ENCODE measurements at regions not wholly inside any gene's neighbourhood (a gene's known extent, or its start where the extent isn't known, plus 50 kb on each side); places are given as distances from the start of the nearest gene placed in this dataset.
"Not testable (repeated sequence)": the region's sequence is repeated elsewhere in the genome, so short reads cannot be mapped to it uniquely, and the experiment has no call there.

- DNase-seq = no peak
Observed at GRCh38 chr6:140032189-140032588, 657.7 kb upstream of the CITED2 start.

GRCh38 chr6:140029551-140029950, 655.1 kb upstream of the CITED2 start:
- no peak for DNase-seq

DNA sequence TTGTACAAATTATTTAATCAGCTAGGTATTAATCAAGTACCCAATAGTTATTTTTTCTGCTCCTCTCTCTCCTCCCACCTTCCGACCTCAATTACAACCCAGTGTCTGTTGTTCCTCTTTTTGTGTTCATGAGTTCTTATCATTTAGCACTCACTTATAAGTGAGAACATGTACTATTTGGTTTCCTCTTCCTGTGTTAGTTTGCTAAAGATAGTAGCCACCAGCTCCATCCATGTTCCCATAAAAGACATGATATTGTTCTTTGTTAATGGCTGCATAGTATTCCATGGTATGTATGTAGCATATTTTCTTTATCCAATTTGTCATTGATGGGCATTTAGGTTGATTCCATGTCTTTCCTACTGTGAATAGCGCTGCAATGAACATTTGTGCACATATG, 652.8 kb upstream of the CITED2 start:
- no peak for DNase-seq

DNA sequence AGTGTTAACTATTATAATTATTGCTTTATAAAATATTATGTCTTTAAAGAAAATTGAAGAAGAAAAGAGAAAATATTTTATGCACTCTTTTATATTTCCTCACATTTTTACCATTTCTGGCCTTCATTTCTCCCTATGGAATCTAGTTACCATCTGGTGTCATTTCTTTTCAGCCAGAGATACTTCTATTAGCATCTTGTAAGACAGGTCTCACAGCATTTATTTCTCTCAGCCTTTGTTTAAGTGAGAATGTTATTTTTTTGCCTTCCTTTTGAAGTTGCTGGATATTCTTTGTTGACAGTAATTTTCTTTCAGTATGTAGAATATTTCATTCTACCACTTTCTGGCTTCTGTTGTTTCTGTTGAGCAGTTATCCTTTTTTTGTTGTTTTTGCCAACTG, 652.1 kb upstream of the CITED2 start:
- DNase-seq = no peak

GRCh38 chr6:140025171-140025570, 650.7 kb upstream of the CITED2 start:
- no peak for DNase-seq

GRCh38 chr6:140020207-140020791, 645.9 kb upstream of the CITED2 start:
- no peak for DNase-seq

GRCh38 chr6:140018588-140018987, 644.1 kb upstream of the CITED2 start:
- no peak for DNase-seq

- DNase-seq = no peak
Observed at GRCh38 chr6:140017470-140017869, 643.0 kb upstream of the CITED2 start.

DNA sequence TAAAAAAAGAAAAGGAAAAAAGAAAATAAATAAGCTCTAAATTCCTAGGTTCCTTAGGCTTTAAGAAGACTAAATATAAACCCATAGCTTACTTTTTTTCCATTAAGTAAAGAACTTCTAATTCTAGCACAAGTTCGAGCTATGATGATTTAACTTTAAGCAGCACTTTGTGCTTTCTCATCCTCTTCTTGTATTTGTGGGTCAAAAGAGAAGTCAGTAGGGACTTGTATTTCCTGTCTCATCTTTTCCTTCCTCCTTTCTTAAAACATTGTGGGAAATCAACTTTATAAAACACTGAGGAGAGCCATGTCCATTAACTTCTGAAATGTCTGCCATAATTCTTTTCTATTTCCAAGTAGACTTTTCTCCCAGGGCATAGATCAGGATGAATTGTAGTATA, 637.7 kb upstream of the CITED2 start:
- no peak for DNase-seq

DNA sequence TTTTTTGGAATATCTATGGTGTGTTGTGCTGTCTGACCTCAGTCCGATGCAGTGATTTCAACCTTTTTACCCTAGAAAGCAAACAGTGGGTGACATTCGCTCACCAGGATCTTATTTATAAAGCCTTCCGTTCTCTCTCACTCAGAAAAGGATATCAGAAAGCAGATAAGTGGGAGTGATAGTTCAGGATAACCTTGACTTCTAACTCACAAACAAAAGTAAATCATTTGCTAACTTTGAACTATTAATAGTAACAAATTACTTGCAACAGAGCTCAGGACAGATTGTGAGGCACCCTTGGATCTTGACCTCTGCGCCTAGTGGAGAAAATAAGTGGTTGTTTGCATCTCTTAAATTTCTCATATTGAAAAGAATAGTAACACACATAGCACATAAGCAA, 637.1 kb upstream of the CITED2 start:
- no peak for DNase-seq

DNA sequence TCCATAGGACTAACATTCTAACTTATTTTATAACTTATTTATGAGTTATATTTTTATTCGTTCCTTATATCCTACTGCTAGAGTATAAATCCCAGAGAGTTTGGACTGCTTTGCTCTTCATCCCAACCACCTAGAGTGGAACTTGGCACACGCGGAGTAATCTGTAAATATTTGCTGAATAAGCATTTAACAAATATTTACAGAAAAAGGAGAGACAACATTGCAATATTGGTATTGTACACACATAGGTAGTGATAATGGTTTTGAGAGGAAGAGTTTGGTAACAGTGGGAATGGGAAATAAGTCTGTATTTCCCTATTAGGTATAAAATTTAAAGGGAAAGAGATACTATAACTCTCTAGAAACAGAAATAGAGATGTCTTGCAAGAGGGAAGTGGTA, 634.8 kb upstream of the CITED2 start:
- no peak for DNase-seq

- no peak for DNase-seq
Observed at GRCh38 chr6:140007525-140007924, 633.1 kb upstream of the CITED2 start.

DNA sequence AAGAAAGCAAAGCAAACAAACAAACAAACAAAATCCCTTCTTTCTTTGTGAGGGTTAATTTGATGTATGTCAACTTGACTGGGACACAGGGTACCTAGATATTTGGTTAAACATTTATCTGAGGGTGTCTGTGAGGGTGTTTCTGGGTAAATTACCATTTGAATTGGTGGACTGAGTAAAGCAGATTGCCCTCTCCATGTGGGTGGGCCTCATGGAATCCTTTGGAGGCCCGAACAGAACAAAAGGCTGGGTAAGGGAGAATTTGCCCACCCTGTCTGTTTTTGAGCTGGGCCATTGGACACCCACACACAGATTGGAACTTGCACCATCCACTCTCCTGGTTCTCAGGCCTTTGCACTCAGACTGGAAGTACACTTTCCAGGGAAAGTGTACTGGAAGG, 628.8 kb upstream of the CITED2 start:
- no peak for DNase-seq

DNA sequence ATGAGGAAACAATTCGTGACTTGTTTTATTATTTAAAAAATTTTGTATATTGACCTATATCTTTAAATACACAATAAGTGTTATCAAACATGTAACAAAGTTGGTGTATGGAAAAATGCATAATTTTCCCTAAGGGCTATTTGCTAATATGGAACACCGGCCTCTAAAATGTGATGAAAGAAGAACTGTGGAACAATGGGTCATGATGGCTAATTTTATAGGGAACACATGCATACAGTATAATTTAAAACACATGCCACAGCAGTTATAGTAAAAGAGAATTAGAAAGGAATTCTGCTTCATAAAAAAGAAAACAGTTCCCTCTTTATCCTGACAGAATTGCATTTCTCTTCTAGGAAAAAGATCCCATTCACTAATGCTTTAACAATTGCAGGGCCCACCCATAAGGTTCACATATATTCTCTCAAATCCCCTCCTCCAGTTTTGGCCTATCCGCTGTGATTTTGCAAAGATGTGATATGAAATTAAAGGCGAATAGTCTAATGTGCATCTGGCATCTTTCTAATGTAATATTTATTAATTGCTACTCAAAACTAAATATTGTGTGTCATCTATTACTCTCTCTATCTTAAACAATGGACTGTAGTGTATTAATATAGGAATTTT, 628.1 kb upstream of the CITED2 start:
- DNase-seq = no peak

GRCh38 chr6:140001821-140002341, 627.4 kb upstream of the CITED2 start:
- DNase-seq = no peak

GRCh38 chr6:140001005-140001404, 626.6 kb upstream of the CITED2 start:
- DNase-seq = no peak

DNA sequence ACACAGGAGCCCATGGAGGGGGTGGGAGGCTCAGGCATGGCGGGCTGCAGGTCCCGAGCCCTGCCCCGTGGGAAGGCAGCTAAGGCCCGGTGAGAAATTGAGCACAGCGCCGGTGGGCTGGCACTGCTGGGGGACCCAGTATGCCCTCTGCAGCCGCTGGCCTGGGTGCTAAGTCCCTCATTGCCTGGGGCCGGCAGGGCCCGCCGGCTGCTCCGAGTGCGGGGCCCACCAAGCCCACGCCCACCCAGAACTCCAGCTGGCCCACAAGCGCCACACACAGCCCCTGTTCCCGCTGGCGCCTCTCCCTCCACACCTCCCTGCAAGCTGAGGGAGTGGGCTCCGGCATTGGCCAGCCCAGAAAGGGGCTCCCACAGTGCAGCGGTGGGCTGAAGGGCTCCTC, 625.2 kb upstream of the CITED2 start:
- not testable (repeated sequence) for DNase-seq

GRCh38 chr6:139998478-139998877, 624.0 kb upstream of the CITED2 start:
- DNase-seq = not testable (repeated sequence)

DNA sequence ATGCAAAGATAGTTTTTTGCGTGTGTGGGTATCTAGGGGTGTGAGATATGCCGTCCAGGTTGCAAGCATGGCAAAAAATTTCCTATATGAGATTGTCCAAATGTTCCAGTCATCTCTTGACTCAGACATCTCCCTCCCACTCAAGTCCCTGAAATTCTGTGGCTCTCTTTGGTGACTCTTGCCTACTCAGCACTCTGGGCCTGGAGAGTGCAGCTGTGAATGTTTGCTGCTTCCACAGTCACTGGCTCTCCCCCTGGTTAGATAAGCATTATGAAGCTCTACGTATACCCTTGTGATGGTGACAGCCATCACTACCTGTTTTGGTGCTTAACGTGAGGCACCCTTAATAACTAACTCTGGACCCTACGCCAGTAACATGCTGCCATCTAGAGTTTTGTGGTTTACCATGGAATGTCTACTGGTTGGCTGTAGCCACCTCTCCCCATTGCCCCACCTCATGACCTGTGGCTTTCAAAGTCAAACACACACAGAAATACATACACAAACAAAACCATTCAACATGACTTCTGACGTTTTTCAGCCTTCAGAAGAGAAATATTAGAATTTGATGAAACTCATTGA, 621.9 kb upstream of the CITED2 start:
- DNase-seq = no peak

- no peak for DNase-seq
Observed at GRCh38 chr6:139994998-139995397, 620.5 kb upstream of the CITED2 start.

DNA sequence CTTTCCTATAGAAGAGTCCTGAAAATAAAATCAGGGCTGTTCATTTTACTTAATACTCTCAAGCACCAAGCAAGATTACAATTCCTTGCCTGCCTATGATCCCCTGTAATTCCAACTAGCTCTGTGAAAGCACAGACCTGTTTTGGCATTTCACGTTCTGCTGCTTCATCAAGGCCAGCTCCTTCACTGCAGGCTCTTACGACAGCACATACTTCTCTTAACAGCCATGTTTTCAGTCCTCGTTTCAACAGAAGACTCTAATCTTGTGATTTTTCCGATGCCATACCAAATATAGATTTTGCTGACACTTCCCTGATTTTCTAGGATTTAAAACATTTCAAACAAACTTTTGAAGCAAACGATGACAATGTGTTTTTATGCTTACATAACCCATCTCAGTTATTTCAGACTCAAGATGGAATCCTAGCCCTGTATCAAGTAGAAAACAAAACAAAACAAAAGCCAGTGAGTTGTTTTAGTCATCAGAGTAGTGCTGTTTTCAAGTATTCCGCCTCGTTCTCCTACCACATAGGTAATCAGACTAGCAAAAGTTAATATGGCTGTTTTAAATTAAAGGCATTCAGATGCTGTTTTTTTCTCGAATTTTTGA, 616.5 kb upstream of the CITED2 start:
- no peak for DNase-seq

DNA sequence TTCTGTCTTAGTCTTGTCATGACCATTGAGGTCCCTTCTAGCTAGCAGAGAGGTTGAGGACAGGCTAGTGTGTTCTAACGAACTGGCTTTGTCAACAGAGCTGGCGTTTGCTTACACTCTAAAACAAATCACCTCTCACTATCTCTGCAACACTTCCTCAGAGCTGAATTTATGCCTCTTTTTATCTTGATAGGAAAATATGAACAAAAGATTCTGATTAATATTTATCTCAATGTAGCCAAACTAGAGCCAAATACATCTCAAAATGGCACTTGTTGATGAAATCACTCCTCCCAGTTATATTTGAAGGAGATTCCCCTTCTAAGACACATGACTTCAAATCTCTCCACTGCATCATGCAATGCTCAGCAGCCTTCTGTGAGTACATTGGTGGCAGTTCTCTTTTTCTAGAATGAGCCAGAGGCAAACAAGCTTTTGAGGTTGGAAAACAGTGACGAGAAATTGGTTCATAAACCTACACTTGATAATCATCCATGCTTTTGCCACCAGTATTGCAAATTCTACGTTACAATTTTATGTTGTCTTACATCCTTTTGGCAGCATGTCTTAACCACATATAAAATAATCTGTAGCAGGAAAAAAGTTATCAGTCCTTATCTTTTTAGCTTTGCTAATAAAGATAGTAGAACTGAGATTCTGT, 615.7 kb upstream of the CITED2 start:
- no peak for DNase-seq

GRCh38 chr6:139988685-139989084, 614.2 kb upstream of the CITED2 start:
- no peak for DNase-seq

DNA sequence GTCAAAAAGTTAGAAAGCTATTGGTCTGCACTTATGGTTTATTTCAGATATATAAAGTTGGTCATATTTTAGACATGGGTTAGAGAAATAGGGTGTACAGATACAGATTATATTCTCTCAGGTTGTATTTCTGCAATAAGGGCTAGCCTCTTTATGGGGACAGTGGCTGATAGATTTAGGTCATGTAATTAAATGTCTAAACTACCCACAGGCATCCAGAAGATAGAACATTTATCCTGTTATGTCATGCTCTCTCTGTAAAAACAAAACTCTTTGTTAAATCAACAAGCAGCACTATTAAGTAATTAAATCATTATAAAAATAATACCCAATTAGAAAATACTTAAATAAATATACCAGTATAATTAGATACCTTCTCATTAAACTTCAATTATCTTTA, 612.6 kb upstream of the CITED2 start:
- DNase-seq = no peak
